Left hindlimb (tissue), 1 donor: ENCODE measurements at regions not wholly inside any gene's neighbourhood (a gene's known extent, or its start where the extent isn't known, plus 50 kb on each side); places are given as distances from the start of the nearest gene placed in this dataset.
A peak's percentile ranks its signal among the peaks of the same experiment; 100 is the strongest.
"Not testable (repeated sequence)": the region's sequence is repeated elsewhere in the genome, so short reads cannot be mapped to it uniquely, and the experiment has no call there.

Source experiments
- DNase-seq: peaks from one replicate; pipeline ENCODE4 v3.0.0-alpha.2; 2018

DNA sequence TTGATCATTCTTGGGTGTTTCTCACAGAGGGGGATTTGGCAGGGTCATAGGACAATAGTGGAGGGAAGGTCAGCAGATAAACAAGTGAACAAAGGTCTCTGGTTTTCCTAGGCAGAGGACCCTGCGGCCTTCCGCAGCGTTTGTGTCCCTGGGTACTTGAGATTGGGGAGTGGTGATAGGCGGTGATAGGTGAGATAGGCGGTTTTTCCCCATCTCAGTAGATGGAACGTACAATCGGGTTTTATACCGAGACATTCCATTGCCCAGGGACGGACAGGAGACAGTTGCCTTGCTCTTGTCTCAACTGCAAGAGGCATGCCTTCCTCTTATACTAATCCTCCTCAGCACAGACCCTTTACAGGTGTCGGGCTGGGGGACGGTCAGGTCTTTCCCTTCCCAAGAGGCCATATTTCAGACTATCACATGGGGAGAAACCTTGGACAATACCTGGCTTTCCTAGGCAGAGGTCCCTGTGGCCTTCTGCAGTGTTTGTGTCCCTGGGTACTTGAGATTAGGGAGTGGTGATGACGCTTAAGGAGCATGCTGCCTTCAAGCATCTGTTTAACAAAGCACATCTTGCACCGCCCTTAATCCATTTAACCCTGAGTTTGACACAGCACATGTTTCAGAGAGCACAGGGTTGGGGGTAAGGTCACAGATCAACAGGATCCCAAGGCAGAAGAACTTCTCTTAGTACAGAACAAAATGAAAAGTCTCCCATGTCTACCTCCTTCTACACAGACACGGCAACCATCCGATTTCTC lies 86.2 kb downstream of the OR2B2 start:
- not testable (repeated sequence) for DNase-seq

DNA sequence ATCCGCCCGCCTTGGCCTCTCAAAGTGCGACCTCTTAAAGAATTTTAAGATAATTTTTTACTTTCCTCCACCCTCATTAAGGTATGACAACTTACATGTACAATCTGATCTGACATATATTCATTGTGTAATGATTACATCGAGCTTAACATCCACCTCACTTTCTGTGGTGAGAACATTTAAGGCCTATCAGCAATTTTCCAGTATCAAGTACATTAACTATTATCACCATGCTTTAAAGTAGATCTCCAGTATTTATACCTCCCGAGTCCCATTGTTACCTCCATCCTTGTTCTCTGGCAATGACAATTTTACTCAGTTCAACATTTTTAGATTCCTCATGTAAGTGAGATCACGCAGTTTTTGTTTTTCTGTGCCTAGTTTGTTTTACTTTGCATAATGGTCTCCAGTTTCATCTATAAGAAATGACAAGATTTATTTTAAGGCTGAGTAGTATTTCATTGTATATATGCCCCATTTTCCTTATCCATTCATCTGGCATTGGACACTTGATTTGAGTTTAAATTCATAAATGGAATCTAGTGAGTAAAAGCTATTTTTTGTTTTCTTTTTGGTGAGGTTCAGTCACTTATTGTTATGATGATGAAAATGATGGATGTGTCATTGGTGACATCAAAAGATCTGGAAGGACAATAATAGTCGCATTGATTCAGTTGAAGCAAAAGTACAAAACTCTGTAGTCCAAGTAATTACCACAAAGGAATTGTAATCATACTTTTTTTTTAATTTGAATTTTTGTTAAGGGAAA lies 87.0 kb downstream of the OR2B2 start:
- no peak for DNase-seq

DNA sequence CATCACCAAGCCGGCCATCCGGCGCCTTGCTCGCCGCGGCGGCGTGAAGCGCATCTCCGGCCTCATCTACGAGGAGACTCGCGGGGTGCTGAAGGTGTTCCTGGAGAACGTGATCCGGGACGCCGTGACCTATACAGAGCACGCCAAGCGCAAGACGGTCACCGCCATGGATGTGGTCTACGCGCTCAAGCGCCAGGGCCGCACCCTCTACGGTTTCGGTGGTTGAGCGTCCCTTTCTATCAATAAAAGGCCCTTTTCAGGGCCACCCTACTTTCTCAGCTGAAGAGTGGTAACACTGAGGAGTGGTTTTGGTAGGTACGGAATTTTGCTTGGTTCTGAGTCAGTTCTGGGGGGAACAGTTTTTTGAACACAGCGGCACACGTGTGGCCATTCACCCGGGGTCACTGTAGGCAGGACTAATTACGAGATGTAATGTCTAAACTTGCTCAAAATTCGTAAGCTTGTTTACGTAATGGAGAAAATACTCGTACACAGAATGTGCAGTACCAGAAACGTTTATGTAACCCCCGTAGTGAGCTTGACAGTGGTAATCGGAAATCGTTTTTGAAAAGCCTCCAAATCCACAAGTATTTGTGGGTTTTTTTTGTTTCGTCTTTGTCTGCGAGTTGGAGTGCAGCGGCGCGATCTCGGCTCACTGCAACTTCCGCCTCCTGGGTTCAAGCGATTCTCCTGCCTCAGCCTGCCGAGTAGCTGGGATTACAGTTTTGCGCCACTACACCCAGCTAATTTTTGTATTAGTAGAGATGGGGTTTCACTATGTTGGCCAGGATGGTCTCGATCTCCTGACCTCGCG lies 87.8 kb downstream of the OR2B2 start:
- DNase-seq: peak; percentile 54

DNA sequence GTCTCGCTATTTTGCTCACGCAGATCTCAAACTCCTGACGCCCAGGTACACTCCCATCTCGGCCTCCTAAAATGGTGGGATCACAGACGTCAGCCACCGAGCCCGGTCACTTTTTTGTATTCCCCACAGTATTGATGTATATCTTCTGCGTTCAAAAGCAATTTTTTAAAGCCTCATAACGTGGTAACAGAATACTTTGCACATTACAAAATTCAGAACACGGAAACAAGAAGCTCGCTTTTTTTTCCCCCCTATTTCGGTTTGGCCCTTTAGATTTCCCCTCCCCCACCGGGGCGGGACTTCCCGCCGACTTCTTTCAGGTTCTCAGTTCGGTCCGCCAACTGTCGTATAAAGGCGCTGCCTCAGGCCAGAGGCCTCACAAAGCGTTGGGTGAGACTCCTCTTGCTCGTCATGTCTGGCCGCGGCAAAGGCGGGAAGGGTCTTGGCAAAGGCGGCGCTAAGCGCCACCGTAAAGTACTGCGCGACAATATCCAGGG lies 88.4 kb downstream of the OR2B2 start:
- DNase-seq: peak; percentile 79

DNA sequence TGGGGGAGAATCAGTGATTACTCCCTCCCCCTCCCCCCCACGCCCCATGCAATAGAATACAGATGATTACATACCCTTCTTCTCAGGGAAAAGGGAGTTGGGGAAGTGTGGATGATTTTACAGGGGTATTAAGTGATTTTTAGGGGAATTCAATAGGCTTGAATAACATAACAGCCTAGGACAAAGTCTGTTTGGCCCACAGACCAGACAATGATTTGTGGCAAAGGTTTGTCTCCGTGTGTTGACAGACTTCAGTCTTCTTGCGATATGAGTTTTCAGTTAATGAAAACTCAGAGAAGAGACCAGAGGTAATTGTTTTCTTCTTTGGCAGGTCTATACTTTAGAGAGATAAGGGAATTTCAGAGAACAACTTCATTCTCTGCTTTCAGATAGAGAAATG lies 95.3 kb downstream of the OR2B2 start:
- no peak for DNase-seq

DNA sequence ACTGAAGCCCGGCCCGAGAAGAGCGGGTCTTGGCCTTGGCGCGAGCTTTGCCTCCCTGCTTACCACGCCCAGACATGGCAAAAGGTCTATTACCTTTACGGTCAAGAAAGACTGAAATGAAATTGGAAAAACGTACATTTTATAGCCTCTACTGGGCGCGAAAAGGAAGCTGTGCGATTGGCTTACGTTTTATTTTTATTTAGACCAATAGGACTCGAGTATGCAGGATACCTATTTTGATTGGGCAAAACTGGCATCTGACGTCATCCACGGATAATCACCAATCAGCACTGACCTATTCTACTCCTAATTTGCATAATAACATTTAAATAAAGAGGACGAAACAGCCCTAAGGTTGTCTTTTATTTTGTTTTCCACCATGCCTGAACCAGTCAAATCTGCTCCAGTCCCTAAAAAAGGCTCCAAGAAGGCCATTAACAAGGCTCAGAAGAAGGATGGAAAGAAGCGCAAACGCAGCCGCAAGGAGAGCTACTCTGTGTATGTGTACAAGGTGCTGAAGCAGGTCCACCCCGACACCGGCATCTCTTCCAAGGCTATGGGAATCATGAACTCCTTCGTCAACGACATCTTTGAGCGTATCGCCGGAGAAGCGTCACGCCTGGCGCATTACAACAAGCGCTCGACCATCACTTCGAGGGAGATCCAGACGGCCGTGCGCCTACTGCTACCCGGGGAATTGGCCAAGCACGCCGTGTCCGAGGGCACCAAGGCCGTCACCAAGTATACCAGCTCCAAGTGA lies 97.4 kb downstream of the OR2B2 start:
- DNase-seq: peak; percentile 91

DNA sequence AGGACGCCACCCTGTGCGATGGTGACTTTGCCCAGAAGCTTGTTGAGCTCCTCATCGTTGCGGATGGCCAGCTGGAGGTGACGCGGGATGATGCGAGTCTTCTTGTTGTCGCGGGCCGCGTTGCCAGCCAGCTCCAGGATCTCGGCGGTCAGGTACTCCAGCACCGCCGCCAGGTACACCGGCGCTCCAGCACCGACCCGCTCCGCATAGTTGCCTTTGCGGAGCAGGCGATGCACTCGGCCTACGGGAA lies 97.9 kb downstream of the OR2B2 start:
- DNase-seq: not testable (repeated sequence)

DNA sequence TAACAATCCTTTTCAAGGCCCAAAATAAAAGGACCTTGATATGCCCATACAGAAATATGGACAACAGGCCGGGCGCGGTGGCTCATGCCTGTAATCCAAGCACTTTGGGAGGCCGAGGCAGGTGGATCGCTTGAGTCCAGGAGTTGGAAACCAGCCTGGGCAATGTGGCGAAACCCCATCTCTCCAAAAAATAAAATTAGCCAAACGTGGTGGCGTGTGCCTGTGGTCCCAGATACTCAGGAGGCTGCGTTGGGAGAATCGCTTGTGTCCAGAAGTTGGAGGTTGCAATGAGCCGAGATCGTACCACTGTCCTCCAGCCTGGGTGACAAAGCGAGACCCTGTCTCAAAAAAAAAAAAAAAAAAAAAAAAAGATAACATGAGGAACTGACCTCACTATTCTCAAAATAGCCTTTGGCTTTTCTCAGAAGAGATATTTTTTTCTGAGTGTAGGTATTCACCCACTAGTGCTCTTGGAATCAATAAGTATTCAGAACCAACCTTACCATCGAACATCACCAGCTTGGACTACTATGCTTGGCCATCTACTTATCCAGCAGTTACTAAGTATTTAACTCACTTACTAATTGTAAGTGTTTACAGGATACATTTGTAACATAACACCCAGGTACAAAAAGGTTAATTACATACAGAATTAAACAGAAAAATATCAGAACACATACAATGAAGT lies 99.2 kb downstream of the OR2B2 start:
- no peak for DNase-seq

DNA sequence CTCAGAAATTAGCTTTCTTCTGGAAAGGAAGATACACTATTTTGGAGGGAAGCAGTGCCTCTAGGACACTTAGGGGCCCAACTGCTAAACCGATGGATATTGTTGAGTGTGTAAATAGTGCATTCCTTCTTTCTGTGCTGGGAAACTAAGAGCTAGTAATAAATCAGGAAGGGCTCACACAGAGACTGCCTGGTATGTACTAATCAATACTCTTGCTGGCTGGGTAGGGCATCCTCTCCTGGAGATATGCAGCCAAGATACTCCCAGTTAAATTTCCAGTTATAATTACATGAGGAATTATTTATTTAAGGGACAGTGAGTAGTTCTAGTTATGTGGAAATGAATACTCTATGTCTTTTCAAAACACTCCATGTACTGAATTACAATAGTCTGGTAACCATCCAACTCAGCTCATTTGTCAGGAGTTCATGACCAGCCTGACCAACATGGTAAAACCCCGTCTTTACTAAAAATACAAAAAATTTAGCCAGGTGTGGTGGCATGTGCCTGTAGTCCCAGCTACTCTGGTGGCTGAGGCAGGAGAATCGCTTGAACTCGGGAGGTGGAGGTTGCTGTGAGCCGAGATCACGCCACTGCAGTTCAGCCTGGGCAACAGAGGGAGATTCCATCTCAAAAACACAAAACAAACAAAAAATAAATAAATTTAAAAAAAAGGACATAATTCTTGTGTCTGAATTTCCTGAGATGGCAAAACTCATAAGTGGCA lies 100.0 kb downstream of the OR2B2 start:
- no peak for DNase-seq

DNA sequence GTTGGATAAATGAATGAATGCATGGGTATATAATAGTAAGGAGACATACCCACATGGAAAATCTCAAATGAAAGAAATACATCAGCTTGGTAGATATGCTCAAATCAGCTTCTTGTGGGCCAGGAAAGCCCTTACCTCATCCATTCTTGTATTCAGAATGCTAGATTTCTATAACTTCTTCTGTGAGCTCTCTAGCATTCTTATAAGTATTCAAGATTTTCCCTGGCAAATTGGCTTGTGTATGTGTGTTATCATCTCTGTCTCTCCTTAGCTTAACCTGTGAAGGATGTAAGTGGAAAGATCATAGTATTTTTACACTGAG lies 100.8 kb downstream of the OR2B2 start:
- DNase-seq: no peak

DNA sequence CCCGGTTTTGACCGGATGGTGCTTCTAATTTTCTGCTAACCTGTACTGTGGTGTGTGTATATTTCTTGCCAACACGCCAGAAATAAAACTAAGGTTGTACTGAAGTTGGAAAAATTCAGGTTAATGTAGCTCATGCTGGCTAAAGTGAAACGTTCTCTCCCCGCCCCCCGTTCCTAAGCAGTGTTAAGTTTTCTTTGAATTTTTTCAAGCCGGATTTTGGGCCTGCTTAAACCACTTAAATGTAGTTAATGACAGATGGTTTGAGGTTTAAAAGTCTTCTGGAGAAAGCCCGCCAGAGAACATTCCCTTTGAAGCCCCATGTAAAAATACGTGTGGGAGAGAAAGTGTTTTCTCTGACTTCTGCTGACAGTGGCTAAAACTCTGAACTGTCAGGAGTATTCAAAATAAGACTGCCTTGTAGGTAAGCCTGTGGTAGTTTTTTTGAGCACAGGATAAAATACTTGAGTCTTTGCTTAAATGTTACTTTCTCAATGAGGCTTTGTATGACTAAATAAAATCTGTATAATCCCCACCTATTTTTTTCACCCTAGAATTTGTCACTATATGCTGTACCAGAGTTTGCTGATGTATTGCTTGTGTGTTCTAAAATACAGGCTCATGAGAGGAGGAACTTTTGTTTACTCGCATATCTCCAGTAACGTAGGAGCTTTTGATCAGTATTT lies 101.3 kb downstream of the OR2B2 start:
- peak; percentile 45 for DNase-seq

DNA sequence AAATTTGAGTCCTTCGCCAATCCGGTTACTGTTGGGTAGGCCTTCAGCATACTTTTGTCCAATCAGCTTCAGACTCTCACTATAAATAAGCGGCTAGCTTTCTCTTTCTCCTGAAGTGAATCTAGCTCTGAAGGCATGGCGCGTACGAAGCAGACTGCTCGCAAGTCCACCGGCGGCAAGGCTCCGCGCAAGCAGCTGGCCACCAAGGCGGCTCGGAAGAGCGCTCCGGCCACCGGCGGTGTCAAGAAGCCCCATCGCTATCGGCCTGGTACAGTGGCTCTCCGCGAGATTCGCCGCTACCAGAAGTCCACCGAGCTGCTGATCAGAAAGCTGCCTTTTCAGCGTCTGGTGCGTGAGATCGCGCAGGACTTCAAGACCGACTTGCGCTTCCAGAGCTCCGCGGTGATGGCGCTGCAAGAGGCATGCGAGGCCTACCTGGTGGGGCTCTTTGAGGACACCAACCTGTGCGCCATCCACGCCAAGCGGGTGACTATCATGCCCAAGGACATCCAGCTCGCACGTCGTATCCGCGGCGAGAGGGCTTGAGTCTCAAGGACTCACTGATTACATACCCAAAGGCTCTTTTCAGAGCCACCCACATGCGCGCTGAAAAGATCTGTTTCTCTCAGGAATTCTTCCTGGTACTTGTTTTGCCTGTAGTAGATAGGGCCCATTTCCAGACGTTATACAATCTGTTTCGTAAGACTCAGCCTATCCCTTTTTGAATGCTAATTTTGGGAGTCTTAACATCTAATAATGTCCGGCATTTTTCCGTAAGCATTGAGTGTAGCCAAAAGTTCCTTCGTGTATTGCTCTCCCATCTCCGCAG lies 102.0 kb downstream of the OR2B2 start:
- DNase-seq: peak; percentile 88

DNA sequence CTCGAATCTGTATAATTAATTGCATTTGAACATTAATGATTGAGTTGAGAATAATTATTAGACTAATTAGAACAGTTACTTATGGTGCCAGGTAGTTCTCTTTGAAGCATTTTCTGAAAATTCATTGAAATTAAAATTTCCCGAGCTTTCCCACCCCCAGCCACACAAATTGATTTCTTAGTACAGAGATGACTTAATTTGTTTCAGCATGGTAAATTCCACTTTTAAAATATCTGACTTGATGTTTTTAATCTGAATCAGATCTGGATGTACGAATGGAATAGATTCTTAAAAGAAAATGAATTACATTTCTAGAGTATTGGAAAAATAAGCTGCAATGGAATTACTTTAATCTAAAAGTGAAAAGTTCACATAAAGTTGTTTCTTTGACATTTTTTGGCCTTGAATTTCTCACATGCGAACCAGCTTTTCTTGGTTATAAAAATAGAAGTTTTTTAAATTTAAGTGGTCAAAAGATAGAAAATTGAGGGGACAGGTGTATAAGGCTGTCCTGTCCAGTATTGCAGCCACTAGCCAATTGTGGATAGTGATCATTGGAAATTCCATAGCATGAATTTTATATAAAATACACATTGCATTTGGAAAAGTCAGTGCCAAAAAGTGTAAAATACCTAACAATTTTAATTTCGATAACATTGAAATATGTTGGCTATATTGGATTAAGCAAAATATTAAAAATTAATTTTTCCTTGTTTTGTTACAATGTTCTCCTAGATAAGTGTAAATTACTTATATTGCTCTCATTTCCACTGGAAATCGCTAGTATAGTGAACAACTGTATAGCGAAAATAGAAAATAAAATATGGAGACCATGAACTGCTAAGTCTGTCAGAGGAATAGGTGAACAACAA lies 102.9 kb downstream of the OR2B2 start:
- DNase-seq: no peak

DNA sequence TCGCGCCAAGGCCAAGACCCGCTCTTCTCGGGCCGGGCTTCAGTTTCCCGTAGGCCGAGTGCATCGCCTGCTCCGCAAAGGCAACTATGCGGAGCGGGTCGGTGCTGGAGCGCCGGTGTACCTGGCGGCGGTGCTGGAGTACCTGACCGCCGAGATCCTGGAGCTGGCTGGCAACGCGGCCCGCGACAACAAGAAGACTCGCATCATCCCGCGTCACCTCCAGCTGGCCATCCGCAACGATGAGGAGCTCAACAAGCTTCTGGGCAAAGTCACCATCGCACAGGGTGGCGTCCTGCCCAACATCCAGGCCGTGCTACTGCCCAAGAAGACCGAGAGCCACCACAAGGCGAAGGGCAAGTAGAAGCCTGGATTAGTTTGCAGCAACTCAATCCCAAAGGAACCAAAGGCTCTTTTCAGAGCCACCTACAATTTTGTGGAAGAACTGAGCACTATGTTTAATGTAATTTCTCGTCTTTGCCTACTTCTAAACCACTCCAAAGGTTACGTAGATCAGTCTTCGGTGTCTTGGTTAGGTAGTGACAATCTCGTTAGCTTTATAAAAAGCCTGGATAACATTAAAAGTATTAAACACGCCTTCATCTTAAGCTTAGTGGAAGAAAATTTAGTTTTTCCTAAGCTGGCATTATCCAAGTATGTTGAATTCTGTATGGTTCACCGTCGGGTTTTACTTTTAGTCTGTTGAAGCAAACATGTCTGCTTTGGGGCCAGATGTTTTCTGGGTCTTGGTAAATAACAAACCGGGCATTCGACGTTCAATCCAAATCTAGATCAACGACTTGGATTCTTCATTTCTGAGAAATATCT lies 103.7 kb downstream of the OR2B2 start:
- peak; percentile 55 for DNase-seq

DNA sequence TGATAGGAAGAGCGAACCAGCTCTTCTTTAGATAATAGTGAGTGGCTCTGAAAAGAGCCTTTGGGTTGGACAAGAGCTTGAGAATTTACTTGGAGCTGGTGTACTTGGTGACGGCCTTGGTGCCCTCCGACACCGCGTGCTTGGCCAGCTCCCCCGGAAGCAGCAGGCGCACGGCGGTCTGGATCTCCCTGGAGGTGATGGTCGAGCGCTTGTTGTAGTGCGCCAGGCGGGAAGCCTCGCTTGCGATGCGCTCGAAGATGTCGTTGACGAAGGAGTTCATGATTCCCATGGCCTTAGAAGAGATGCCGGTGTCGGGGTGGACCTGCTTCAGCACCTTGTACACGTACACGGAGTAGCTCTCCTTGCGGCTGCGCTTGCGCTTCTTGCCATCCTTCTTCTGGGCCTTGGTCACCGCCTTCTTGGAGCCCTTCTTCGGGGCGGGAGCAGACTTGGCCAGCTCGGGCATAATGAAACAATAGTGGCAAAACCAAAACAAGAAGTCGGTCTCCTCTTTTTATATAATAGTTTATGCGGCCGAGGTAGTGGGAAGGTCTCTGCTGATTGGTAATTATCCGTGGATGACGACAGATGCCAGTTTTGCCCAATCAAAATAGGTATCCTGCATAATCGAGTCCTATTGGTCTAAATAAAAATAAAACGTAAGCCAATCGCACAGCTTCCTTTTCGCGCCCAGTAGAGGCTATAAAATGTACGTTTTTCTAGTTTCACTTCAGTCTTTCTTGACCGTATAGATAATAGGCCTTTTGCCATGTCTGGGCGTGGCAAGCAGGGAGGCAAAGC lies 104.6 kb downstream of the OR2B2 start:
- peak; percentile 89 for DNase-seq

DNA sequence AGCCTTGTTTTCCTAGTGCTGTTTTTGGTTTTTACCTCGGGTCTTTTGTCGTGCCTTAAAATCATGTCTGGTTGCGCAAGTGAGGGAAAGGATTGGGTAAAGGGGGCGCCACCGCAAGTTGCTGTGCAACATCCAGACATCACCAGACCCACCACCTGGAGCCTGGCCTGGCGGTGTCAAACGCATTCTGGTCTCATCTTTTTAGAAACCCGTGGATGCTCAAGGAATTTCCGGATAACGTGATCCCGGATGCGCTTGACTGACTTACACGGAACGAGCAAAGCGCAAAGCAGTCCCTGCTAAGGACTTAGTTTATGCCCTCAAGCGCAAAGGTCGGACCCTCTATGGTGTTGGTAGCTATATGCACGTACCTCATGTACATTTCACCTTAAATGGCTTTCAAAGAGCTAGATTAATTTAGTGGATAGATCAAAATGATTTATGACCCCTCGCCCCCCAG lies 105.2 kb downstream of the OR2B2 start:
- DNase-seq: peak; percentile 68

DNA sequence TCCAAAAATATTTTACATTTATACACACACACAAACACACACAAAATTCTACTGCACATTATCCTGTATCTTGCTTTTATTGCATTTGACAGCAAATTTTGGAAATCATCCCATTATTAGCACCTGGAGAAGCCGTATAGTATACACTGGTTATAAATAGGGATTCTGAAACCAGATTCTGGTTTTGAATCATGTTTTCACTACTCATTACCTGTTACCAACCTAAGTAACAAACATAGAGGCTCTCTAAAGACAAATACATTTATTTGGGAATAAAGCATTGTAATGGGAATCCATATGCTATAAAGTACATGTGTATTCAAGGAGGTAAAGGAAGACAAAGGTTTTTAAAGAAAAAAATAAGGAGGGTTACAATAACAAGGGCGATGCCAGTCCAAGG lies 106.8 kb downstream of the OR2B2 start:
- no peak for DNase-seq
